ENCODE measurements at regions not wholly inside any gene's neighbourhood (a gene's known extent, or its start where the extent isn't known, plus 50 kb on each side); places are given as distances from the start of the nearest gene placed in this dataset.
"Not testable (repeated sequence)": the region's sequence is repeated elsewhere in the genome, so short reads cannot be mapped to it uniquely, and the experiment has no call there.

DNA sequence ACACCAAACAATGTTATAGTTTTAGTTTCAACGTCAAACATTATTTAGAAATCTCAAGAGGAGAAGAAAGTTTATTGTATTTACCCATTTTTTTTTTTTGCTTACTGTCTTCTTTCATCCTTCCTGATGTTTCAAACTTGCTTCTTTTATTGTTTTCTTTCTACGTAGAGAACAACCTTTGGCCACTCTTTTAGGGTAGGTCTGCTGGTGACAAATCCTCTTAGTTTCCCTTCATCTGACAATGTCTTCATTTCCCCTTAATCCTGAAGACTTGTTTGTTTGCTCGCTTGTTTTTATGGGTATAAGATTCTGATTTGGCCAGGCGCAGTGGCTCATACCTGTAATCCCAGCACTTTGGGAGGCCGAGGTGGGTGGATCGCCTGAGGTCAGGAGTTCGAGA is 89.1 kb downstream of the RHOU start:
- no peak for DNase-seq (ENCODE audit: low read depth, low spot score)

GRCh38 chr1:228825041-228825440 is 89.8 kb downstream of the RHOU start:
- no peak for DNase-seq (ENCODE audit: low read depth, low spot score)

DNA sequence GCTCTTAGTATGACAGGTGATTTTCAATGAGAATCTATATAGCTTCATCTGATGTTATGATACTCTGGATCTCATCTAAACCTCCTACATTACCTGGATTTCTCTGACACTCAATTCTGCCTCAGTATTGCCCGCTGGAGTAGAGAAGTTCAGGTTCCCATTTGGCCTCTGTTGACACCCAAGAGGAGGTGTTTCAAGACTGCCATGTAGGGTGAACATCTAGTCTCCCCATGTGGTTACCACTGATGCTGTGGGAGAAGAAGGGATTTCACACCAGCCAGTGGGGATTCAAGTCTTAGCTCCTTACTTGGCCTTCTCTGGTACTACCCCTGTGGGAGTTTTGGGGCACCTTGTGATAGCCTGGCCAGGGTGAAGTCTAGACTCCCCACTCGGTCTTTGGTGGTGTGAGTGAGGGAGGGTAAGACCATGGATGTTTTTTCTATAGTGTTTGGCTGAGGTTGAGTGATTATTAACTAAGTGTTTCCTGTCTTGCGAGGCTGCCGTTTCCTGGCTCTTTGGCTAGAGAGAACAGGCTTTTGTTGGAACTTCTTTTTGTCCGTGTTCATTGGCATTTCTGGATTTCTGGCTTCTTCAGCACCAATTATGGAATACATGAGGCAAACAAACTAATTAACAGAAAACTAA is 90.7 kb downstream of the RHOU start:
- no peak for DNase-seq (ENCODE audit: low read depth, low spot score)

DNA sequence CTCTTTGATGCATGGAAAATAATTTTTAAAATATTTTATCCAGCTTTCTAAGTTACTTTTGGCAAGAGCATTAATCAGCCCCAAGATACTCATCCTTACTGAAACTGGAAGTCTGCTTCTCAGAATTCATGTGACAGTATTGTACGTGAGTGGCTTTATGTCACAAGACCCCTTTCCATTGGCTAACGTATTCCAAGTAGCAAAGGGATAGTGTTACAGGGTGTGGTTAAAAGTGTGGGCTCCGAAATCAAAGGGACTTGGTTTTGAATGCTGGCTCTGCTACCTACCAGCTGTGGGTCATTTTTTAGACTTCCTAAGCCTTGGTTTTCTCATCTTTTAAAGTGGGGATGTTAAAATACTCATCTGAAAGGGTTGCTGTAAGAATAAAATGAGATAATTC is 91.7 kb downstream of the RHOU start:
- no peak for DNase-seq (ENCODE audit: low read depth, low spot score)

GRCh38 chr1:228828151-228828550 is 92.9 kb downstream of the RHOU start:
- DNase-seq (ENCODE audit: low read depth, low spot score) = no peak

GRCh38 chr1:228830185-228830953 is 95.1 kb downstream of the RHOU start:
- no peak for DNase-seq (ENCODE audit: low read depth, low spot score)

GRCh38 chr1:228830954-228831481 is 95.7 kb downstream of the RHOU start:
- no peak for DNase-seq (ENCODE audit: low read depth, low spot score)

DNA sequence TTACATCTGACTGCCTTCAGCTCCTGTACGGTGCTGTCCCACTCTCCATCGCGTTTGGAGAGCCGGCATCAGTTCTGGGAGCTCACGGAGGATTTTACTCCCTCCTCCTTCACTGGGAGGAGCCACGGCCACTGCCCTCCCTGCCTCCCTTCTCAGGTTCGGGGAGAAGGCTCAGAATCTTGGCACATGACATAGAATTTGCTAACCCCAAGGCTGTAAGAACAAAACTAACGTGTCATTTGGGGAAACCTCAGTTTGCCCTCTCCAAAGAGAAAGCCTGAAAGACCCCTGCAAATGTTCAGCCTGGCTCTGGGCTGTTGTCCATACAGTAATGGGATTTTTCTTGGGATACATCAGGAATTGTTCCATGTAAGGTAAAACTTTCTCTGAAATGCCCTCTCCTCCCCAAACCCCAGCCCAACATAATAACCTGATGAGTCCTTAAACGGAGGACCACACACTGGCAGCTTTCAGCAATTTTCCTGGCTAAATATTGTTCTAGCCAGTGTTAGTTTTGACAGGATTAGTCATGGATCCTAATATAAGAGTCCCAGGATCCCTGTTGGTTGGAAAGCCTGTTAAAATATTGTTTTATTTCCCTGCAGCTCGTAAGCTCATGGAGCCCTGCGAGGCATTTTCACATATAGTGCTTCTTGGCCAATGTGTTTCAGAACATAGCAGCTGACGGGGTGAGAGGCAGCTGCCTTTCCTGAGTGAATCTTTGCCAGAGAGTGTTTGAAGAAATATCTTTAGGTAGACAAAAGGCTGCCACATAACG is 98.8 kb downstream of the RHOU start:
- DNase-seq (ENCODE audit: low read depth, low spot score) = no peak

DNA sequence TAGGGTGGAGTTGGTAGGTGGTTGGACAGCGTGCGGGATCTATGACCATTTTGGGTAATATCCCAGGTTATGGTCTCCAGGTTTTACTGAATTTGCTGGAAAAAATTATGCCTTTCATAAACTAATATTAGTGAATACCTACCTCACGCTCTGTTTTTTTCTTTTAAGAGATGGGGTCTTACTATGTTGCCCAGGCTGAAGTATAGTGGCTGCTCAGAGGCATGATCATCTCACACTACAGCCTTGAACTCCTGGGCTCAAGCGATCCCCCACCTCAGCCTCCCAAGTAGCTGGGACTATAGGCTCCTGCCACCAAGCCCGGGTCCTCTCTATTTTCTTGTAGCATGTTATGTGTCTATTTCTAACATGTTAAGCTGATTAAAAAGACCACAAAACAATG is 100.2 kb downstream of the RHOU start:
- no peak for DNase-seq (ENCODE audit: low read depth, low spot score)

DNA sequence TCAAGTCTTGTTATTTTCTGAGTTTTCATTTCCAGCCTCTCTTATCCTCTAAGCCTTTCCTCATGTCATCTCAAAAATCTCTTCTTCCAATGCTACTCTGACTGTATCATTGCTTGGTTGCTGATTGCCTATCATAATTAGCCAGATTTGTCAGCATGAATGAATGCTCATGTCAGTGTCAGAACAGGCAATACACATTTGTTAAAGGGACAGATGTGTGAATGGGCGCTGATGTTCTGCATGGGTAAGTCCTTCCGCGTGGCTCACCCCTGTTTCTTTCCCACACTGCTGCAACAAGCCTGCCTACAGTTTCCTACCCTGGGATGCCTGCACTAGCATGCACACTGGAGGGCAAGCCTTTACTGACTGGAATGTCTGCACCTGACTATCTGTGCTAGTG is 100.6 kb downstream of the RHOU start:
- DNase-seq (ENCODE audit: low read depth, low spot score) = no peak

GRCh38 chr1:228836427-228836826 is 101.1 kb downstream of the RHOU start:
- no peak for DNase-seq (ENCODE audit: low read depth, low spot score)

DNA sequence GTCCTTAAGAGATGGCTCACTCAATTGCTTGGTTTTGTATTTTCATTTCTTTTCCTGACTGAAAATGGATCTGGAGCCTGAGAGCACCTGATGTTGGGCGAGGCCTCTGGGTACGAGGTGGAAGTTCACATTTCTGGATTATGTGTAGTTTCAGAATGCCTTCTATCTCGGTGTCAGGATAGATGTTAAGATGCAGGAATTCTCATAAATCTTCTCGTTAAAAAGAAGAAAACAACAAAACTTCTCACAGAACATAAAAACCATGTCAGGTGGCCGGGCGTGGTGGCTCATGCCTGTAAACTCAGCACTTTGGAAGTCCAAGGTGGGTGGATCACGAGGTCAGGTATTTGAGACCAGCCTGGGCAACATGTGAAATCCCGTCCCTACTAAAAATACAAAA is 101.8 kb downstream of the RHOU start:
- no peak for DNase-seq (ENCODE audit: low read depth, low spot score)

- peak; percentile 86 for DNase-seq (ENCODE audit: low read depth, low spot score)
These were observed 102.8 kb downstream of the RHOU start for GRCh38 chr1:228837817-228838716.

DNA sequence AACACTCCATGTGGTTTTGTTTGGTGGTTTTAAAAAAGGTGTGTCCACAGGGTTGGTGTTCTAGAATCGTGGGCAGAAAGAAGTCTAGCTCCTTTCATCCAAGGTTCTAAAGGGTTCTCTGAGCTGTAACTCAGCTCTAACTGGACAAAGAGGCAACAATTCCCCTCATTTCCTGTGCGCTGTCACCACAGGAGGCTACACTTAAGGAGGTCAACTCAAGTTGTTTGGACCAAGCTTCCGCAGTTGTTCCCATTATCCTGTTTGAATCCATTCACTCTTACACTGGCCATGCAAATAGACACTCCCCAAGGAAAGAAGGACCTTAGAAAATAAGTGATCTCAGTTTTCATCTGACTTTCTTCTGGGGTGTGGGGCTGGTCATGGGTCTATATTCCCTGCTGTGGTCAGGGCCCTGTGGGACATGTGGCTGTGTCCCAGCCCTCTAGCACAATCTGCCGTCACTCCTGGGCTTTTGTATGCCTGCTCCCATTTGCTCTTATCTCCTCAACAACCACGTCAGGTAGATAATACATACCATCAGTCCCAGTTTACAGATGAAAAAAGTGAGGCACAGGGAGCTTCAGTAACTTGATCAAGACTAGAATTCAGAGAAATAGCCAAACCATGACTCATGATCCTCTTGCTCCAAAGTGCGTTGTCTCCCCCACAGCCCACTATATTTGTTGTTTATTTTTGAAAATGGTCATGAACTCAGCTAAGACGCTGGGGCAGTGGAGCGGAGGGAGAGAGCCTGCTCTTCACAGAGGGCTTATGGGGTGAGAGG is 103.6 kb downstream of the RHOU start:
- DNase-seq (ENCODE audit: low read depth, low spot score) = no peak

GRCh38 chr1:228839656-228840055 is 104.4 kb downstream of the RHOU start:
- no peak for DNase-seq (ENCODE audit: low read depth, low spot score)

DNA sequence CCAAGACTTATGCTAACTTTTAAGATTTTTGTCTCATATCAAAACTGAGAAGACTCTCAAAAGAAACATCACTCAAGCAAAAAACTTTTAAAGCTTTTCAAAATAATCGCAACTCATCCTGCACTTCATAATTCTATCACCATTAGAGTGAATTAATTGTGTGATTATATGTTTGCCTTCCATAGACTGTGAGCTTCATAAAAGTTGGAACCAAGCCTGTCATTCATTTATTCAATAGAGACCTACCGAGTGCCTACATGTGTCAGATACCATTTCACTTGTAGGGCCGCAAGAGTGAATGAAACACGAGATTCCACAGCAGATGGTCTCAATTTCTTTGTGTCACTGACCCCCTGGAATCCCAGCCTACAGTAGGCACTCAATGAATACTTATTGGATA is 106.4 kb downstream of the RHOU start:
- DNase-seq (ENCODE audit: low read depth, low spot score) = no peak

GRCh38 chr1:228842094-228842775 is 107.0 kb downstream of the RHOU start:
- DNase-seq (ENCODE audit: low read depth, low spot score) = peak; percentile 90

- DNase-seq (ENCODE audit: low read depth, low spot score) = no peak
These were observed 109.8 kb downstream of the RHOU start for GRCh38 chr1:228845101-228845500.

DNA sequence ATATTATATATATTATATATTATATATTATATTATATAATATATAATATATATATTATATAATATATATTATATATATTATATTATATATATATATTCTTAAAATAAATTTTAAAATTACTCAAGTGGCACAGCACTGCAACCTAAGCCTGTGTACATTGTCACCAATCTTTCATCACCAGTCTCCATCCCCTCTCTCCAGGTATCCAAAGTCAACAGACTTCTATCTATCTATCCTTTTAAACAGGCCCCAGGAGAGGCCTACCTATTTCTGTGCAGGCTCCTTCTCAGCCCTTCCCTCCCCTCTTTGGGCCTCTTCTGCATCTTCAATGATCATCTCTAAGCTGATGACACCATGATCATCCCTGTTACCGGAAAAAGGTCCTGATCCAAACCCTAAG is 111.7 kb downstream of the RHOU start:
- no peak for DNase-seq (ENCODE audit: low read depth, low spot score)

GRCh38 chr1:228847451-228847850 is 112.2 kb downstream of the RHOU start:
- DNase-seq (ENCODE audit: low read depth, low spot score) = not testable (repeated sequence)

All from ELF-1 (cell line).